ENCODE measurements at regions not wholly inside any gene's neighbourhood (a gene's known extent, or its start where the extent isn't known, plus 50 kb on each side); places are given as distances from the start of the nearest gene placed in this dataset.

GRCh38 chr1:60146884-60147283, 73.3 kb upstream of the C1orf87 start:
- TF ChIP-seq CTCF (optimal IDR thresholded peaks at IDR 0.05 in 1 of 3, IDR thresholded peaks at IDR 0.05 in 1 of 3, conservative IDR thresholded peaks at IDR 0.05 in 1 of 3; ENCODE audit: extremely low read depth in 1 of 3, insufficient read depth in 2 of 3, low read length in 3 of 3) (no peak), EZH2 (IDR thresholded peaks at IDR 0.05; ENCODE audit: low read length) (no peak)

All from keratinocyte (primary cell).